ENCODE measurements at regions not wholly inside any gene's neighbourhood (a gene's known extent, or its start where the extent isn't known, plus 50 kb on each side); places are given as distances from the start of the nearest gene placed in this dataset.

- H3K9me3 Mint-ChIP-seq (ENCODE audit: unreplicated experiment), result no peaks in the 10 kb centered on the region
- no peak overlapping the region for H3K27ac Mint-ChIP-seq (ENCODE audit: unreplicated experiment)
- no peak overlapping the region for H3K4me2 ChIP-seq (ENCODE audit: low read length)
- FAIRE-seq (no peak), DNase-seq (ENCODE audit: low read depth) (no peak)
- H3K36me3 Mint-ChIP-seq (ENCODE audit: low read depth, unreplicated experiment), result peaks cover 2% of the 10 kb centered on the region
- no peak overlapping the region for H3K4me3 ChIP-seq (ENCODE audit: insufficient read depth, low read depth, low read length)
- no peak overlapping the region for H3K4me3 Mint-ChIP-seq (ENCODE audit: unreplicated experiment)
- no peaks in the 10 kb centered on the region for H3K4me1 ChIP-seq (ENCODE audit: insufficient read depth, low read length)
- TF ChIP-seq CTCF (IDR thresholded peaks at IDR 0.05; ENCODE audit: insufficient read depth, low read depth, low read length), result no peak
- TF ChIP-seq EZH2 (IDR thresholded peaks at IDR 0.05; ENCODE audit: insufficient read depth, low read length), result no peak
- no peaks in the 10 kb centered on the region for H4K20me1 ChIP-seq (ENCODE audit: insufficient read depth, low read length)
- H3K9me3 ChIP-seq (ENCODE audit: insufficient read depth, low read depth, low read length), result peaks cover 2% of the 10 kb centered on the region
- H3K27ac ChIP-seq (ENCODE audit: low read depth, low read length), result no peak overlapping the region
- no peaks in the 10 kb centered on the region for H3K27me3 Mint-ChIP-seq (ENCODE audit: low read depth, unreplicated experiment)
- no peaks in the 10 kb centered on the region for H3K79me2 ChIP-seq (ENCODE audit: insufficient read depth, low read length)
- H3K9ac ChIP-seq (ENCODE audit: low read length), result no peak overlapping the region
- no peaks in the 10 kb centered on the region for H3K4me1 Mint-ChIP-seq (ENCODE audit: low read depth, unreplicated experiment)
- H2AFZ ChIP-seq (ENCODE audit: low read depth, low read length), result no peak overlapping the region
- H3K27me3 ChIP-seq (ENCODE audit: insufficient read depth, low read length), result no peaks in the 10 kb centered on the region
- no peaks in the 10 kb centered on the region for H3K36me3 ChIP-seq (ENCODE audit: insufficient read depth, low read length)
Measured at GRCh38 chr11:122459064-122459463, 196.5 kb upstream of the UBASH3B start.

GRCh38 chr11:122453586-122453985 lies 201.9 kb upstream of the UBASH3B start:
- TF ChIP-seq EZH2 (IDR thresholded peaks at IDR 0.05; ENCODE audit: insufficient read depth, low read length) (no peak), CTCF (IDR thresholded peaks at IDR 0.05; ENCODE audit: insufficient read depth, low read depth, low read length) (no peak)
- Mint-ChIP-seq H3K4me3 (ENCODE audit: unreplicated experiment) (no peak overlapping the region), H3K27ac (ENCODE audit: unreplicated experiment) (no peak overlapping the region), H3K9me3 (ENCODE audit: unreplicated experiment) (no peaks in the 10 kb centered on the region), H3K4me1 (ENCODE audit: low read depth, unreplicated experiment) (no peaks in the 10 kb centered on the region), H3K36me3 (ENCODE audit: low read depth, unreplicated experiment) (no peaks in the 10 kb centered on the region), H3K27me3 (ENCODE audit: low read depth, unreplicated experiment) (peaks cover 2% of the 10 kb centered on the region)
- H3K27ac ChIP-seq (ENCODE audit: low read depth, low read length), result no peak overlapping the region
- no peaks in the 10 kb centered on the region for H3K9me3 ChIP-seq (ENCODE audit: insufficient read depth, low read depth, low read length)
- H3K4me3 ChIP-seq (ENCODE audit: insufficient read depth, low read depth, low read length), result no peak overlapping the region
- no peak overlapping the region for H3K4me2 ChIP-seq (ENCODE audit: low read length)
- DNase-seq (ENCODE audit: low read depth) (no peak), FAIRE-seq (no peak)
- H4K20me1 ChIP-seq (ENCODE audit: insufficient read depth, low read length), result no peaks in the 10 kb centered on the region
- H3K79me2 ChIP-seq (ENCODE audit: insufficient read depth, low read length), result no peaks in the 10 kb centered on the region
- H3K9ac ChIP-seq (ENCODE audit: low read length), result no peak overlapping the region
- H3K4me1 ChIP-seq (ENCODE audit: insufficient read depth, low read length), result no peaks in the 10 kb centered on the region
- H3K27me3 ChIP-seq (ENCODE audit: insufficient read depth, low read length), result no peaks in the 10 kb centered on the region
- no peak overlapping the region for H2AFZ ChIP-seq (ENCODE audit: low read depth, low read length)
- no peaks in the 10 kb centered on the region for H3K36me3 ChIP-seq (ENCODE audit: insufficient read depth, low read length)

- H3K4me3 Mint-ChIP-seq (ENCODE audit: unreplicated experiment), result no peak overlapping the region
Measured at GRCh38 chr11:122451911-122452310, 203.6 kb upstream of the UBASH3B start.

More at GRCh38 chr11:122451911-122452310, 203.6 kb upstream of the UBASH3B start:
- Histone ChIP-seq H3K4me3 (ENCODE audit: insufficient read depth, low read depth, low read length) (no peak overlapping the region), H3K27ac (ENCODE audit: low read depth, low read length) (no peak overlapping the region), H4K20me1 (ENCODE audit: insufficient read depth, low read length) (no peaks in the 10 kb centered on the region), H3K36me3 (ENCODE audit: insufficient read depth, low read length) (no peaks in the 10 kb centered on the region), H3K79me2 (ENCODE audit: insufficient read depth, low read length) (no peaks in the 10 kb centered on the region), H3K4me1 (ENCODE audit: insufficient read depth, low read length) (no peaks in the 10 kb centered on the region), H2AFZ (ENCODE audit: low read depth, low read length) (no peak overlapping the region), H3K27me3 (ENCODE audit: insufficient read depth, low read length) (no peaks in the 10 kb centered on the region), H3K4me2 (ENCODE audit: low read length) (no peak overlapping the region), H3K9ac (ENCODE audit: low read length) (no peak overlapping the region), H3K9me3 (ENCODE audit: insufficient read depth, low read depth, low read length) (no peaks in the 10 kb centered on the region)
- no peak overlapping the region for H3K27ac Mint-ChIP-seq (ENCODE audit: unreplicated experiment)
- DNase-seq (ENCODE audit: low read depth), result no peak
- FAIRE-seq, result no peak
- no peaks in the 10 kb centered on the region for H3K9me3 Mint-ChIP-seq (ENCODE audit: unreplicated experiment)
- TF ChIP-seq EZH2 (IDR thresholded peaks at IDR 0.05; ENCODE audit: insufficient read depth, low read length), result no peak
- TF ChIP-seq CTCF (IDR thresholded peaks at IDR 0.05; ENCODE audit: insufficient read depth, low read depth, low read length), result no peak
- no peaks in the 10 kb centered on the region for H3K36me3 Mint-ChIP-seq (ENCODE audit: low read depth, unreplicated experiment)
- H3K27me3 Mint-ChIP-seq (ENCODE audit: low read depth, unreplicated experiment), result peaks cover 2% of the 10 kb centered on the region
- no peaks in the 10 kb centered on the region for H3K4me1 Mint-ChIP-seq (ENCODE audit: low read depth, unreplicated experiment)

Measured in astrocyte (in vitro differentiated cells and primary cell).